ENCODE measurements at regions not wholly inside any gene's neighbourhood (a gene's known extent, or its start where the extent isn't known, plus 50 kb on each side); places are given as distances from the start of the nearest gene placed in this dataset.

GRCh38 chr16:77539421-77540034 is 104.7 kb upstream of the ADAMTS18 start:
- Histone ChIP-seq H3K23me2 (ENCODE audit: low read depth, low read length) (no peaks in the 10 kb centered on the region), H2BK20ac (ENCODE audit: low read length) (no peak overlapping the region), H4K8ac (ENCODE audit: extremely low read depth, insufficient read depth, low read length) (no peak overlapping the region), H3K9me3 (ENCODE audit: insufficient read depth in 2 of 2, low read depth in 1 of 2, low read length in 1 of 2) (no peaks in the 10 kb centered on the region), H3K56ac (replicated peaks; ENCODE audit: insufficient read length, low read depth, low read length) (no peak overlapping the region), H2BK12ac (ENCODE audit: low read depth, low read length) (no peak overlapping the region), H3K79me1 (ENCODE audit: low read depth, low read length) (no peaks in the 10 kb centered on the region), H3K4me3 (ENCODE audit: extremely low read depth in 1 of 4, insufficient read depth in 2 of 4, low read depth in 3 of 4, low read length in 4 of 4) (no peak overlapping the region), H3K4me1 (replicated peaks in 1 of 4; ENCODE audit: control insufficient read depth in 3 of 4, insufficient read depth in 4 of 4, low read length in 3 of 4) (peaks cover 0 to 8% (median 4%) of the 10 kb centered on the region in 4 experiments; a peak in 2 of 7 replicates), H3K14ac (ENCODE audit: insufficient read length) (no peak overlapping the region), H3K18ac (ENCODE audit: extremely low read depth, low read length) (no peak overlapping the region), H4K91ac (replicated peaks; ENCODE audit: insufficient read length, low read length) (no peak overlapping the region), H3K23ac (ENCODE audit: insufficient read length) (no peak overlapping the region), H3K4me2 (ENCODE audit: insufficient read depth in 1 of 2, low read depth in 2 of 2, low read length in 2 of 2) (no peak overlapping the region), H3K36me3 (ENCODE audit: control insufficient read depth in 2 of 4, insufficient read depth in 4 of 4, low read length in 3 of 4) (no peaks in the 10 kb centered on the region), H2BK5ac (ENCODE audit: low read depth, low read length) (no peak overlapping the region), H2BK120ac (replicated peaks; ENCODE audit: low read depth, low read length) (no peak overlapping the region), H3K27ac (ENCODE audit: low read depth, low read length) (no peak overlapping the region), H2BK15ac (ENCODE audit: low read length) (no peak overlapping the region), H3K27me3 (replicated peaks in 1 of 4; ENCODE audit: control insufficient read depth in 3 of 4, extremely low read depth in 1 of 4, insufficient read depth in 3 of 4, low read length in 3 of 4) (no peaks in the 10 kb centered on the region), H3K79me2 (ENCODE audit: control insufficient read depth in 1 of 2, insufficient read depth in 2 of 2, low read length in 2 of 2) (no peaks in the 10 kb centered on the region), H3K9ac (replicated peaks in 1 of 4; ENCODE audit: extremely low read depth in 1 of 4, low read depth in 3 of 4, low read length in 3 of 4) (no peak overlapping the region), H3K4ac (replicated peaks; ENCODE audit: insufficient read length, low read depth, low read length) (no peak overlapping the region), H2AFZ (ENCODE audit: low read length) (no peak overlapping the region), H2AK5ac (ENCODE audit: low read depth, low read length) (no peak overlapping the region), H4K20me1 (replicated peaks in 1 of 2; ENCODE audit: control insufficient read depth in 1 of 2, insufficient read depth in 2 of 2, low read length in 2 of 2) (no peaks in the 10 kb centered on the region), H4K5ac (ENCODE audit: insufficient read length, low read depth, low read length) (no peak overlapping the region)
- no peak for DNase-seq (ENCODE audit: low read depth in 1 of 2, low spot score in 2 of 2)
- CTCF ChIA-PET (ENCODE audit: partially characterized antibody) = no interaction called here
- POLR2A ChIA-PET (ENCODE audit: partially characterized antibody) = no interaction called here
- WGBS, 2 experiments (ENCODE audit: extremely low coverage in 1 of 2, insufficient coverage in 1 of 2, insufficient read length in 1 of 2, insufficient replicate concordance in 2 of 2, low coverage in 1 of 2, low lambda C conversion rate in 2 of 2, missing lambda C conversion rate in 1 of 2) = 80% methylated on average over 3 of the region's 3 CpGs; no CpG with 5 or more reads in 1 of the 2 experiments
- FAIRE-seq = no peak
- TF ChIP-seq SP2 (IDR thresholded peaks at IDR 0.05; ENCODE audit: low read length) (no peak), PHF8 (conservative IDR thresholded peaks at IDR 0.05; ENCODE audit: low read depth, low read length) (no peak)

Data from H1 (cell line).